Esophagus muscularis mucosa (tissue), 4 donors: ENCODE measurements at regions not wholly inside any gene's neighbourhood (a gene's known extent, or its start where the extent isn't known, plus 50 kb on each side); places are given as distances from the start of the nearest gene placed in this dataset.

Source experiments
- DNase-seq: peaks from one replicate; pipeline ENCODE4 v3.0.0-alpha.2; 2017; ENCODE audit errors: extremely low spot score
- H3K27ac ChIP-seq, 4 donors: fragments of 200-600 bp; sonication (generic); replicated peaks in 1 of 4; 1 replicate in 3 of 4; 2 replicates in 1 of 4; pipeline ENCODE4 v1.5.1; 2016 to 2019; ENCODE audit warnings: mild to moderate bottlenecking in 1 of 4
- H3K27me3 ChIP-seq, 4 donors: fragments of 200-600 bp; sonication (generic); one replicate each; pipeline versions ENCODE4 v1.5.1 to v1.6.0; 2016 to 2019
- H3K36me3 ChIP-seq, 4 donors: fragments of 200-600 bp; sonication (generic); one replicate each; pipeline ENCODE4 v1.5.1; 2016 to 2019
- H3K4me1 ChIP-seq, 4 donors: fragments of 200-600 bp; sonication (generic); one replicate each; pipeline ENCODE4 v1.5.1; 2016 to 2019
- H3K4me3 ChIP-seq, 4 donors: fragments of 200-600 bp; sonication (generic); 1 replicate in 2 of 4; 2 replicates in 2 of 4; pipeline ENCODE4 v1.5.1; 2016 to 2019; ENCODE audit warnings: mild to moderate bottlenecking in 4 of 4, moderate library complexity in 1 of 4
- H3K9me3 ChIP-seq, 4 donors: fragments of 200-600 bp; sonication (generic); 1 replicate in 3 of 4; 2 replicates in 1 of 4; pipeline ENCODE4 v1.5.1; 2016 to 2019
- CTCF ChIP-seq, 3 experiments: fragments of 200-600 bp in 2 of 3; fragments of 450-650 bp in 1 of 3; sonication (generic) in 2 of 3; IDR thresholded peaks; one replicate each; pipeline ENCODE4 v1.5.1; 2017 to 2019; ENCODE audit warnings: antibody characterized with exemption in 3 of 3, mild to moderate bottlenecking in 2 of 3, moderate library complexity in 1 of 3
- EP300 ChIP-seq: sonication (generic); formaldehyde crosslinking; IDR thresholded peaks from one replicate; pipeline ENCODE4 v1.6.1; 2017; ENCODE audit warnings: antibody characterized with exemption
- POLR2A ChIP-seq: fragments of 450-650 bp; IDR thresholded peaks from one replicate; pipeline ENCODE4 v1.6.1; 2017; ENCODE audit warnings: antibody characterized with exemption, moderate library complexity, mild to moderate bottlenecking, low read depth
- POLR2AphosphoS5 ChIP-seq, 2 donors: sonication (generic); formaldehyde crosslinking; IDR thresholded peaks; one replicate each; pipeline ENCODE4 v1.6.1; 2017; ENCODE audit warnings: antibody characterized with exemption in 2 of 2
- WGBS: methylation state at CpG from one replicate; pipeline ENCODE4 v1.1.5; 2018; 5-methylcytosine and 5-hydroxymethylcytosine counted together
- intact Hi-C: fragments of 100-400 bp; cut with DNase I; formaldehyde crosslinking; loops from one replicate; pipeline ENCODE4 v1.15.1; 2023

DNA sequence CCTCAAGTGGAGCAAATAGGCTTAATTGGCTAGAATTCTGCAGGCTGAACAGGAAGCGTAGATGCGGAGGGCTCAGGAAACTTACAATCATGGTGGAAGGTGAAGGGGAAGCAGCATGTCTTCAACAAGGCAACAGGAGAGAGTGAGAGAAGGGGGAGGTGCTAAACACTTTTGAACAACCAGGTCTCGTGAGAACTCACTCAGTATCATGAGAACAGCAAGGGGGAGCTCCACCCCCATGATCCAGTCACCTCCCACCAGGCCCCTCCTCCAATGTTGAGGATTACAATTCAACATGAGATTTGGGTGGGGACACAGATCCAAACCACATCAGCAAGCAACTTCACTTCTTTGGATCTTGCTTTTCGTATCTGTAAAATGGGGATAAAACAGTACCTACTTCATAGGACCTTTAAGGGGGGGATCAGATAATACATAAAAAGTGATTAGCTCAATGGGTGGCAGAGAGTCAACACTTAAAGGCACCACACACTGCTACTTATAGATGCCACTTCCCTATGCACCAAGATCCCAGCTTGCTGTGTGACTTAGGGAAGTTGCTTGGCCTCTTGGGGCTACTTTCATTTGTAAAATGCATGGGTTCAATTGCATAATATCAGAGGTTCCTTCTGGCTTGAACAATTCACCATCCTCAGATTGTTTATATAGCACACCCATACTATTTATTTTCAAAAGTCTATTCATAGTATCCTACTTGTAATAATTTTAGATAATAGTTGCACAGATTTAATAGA, 184.8 kb upstream of the RPH3A start:
- no peak overlapping the region for H3K4me3 ChIP-seq
- H3K9me3 ChIP-seq: no peaks in the 10 kb centered on the region
- DNase-seq: no peak
- WGBS: 73% methylated on average over 4 of the region's 4 CpGs
- peaks cover 0 to 37% (median 0%) of the 10 kb centered on the region in 4 donors for H3K27me3 ChIP-seq
- H3K36me3 ChIP-seq: no peaks in the 10 kb centered on the region
- intact Hi-C loops: no loop called here
- no peak overlapping the region for H3K27ac ChIP-seq
- TF ChIP-seq EP300 (no peak), POLR2AphosphoS5 (IDR thresholded peaks at IDR 0.05) (no peak), POLR2A (no peak)
- no peaks in the 10 kb centered on the region for H3K4me1 ChIP-seq

DNA sequence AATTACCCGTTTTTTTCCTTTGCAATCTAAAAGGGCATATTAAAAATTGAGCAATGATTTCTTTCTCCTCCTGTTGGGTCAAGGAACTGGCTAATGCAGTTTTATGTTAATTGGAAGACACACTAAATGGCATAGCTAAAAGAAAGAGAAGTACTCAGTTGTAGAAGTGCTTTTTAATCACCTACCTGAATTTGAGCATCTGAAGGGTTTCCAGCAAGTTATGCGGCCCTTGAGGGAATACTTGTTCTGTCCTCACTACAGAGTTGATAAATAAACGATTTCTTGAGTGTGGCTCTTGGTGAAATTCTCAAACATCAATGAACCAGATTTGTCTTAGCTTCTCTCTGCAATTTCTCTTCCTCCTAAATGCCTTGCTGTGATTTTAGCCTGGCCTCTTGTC, 184.1 kb upstream of the RPH3A start:
- 59% methylated on average over 3 of the region's 3 CpGs for WGBS
- TF ChIP-seq EP300: no peak
- no peak for TF ChIP-seq CTCF (IDR thresholded peaks at IDR 0.05)
- no peak for TF ChIP-seq POLR2AphosphoS5 (IDR thresholded peaks at IDR 0.05)
- TF ChIP-seq POLR2A: no peak
- Histone ChIP-seq H3K27ac (no peak overlapping the region), H3K4me1 (no peaks in the 10 kb centered on the region), H3K9me3 (no peaks in the 10 kb centered on the region), H3K36me3 (no peaks in the 10 kb centered on the region), H3K27me3 (peaks cover 0 to 34% (median 0%) of the 10 kb centered on the region in 4 donors), H3K4me3 (no peak overlapping the region)
- intact Hi-C loops: no loop called here
- no peak for DNase-seq

DNA sequence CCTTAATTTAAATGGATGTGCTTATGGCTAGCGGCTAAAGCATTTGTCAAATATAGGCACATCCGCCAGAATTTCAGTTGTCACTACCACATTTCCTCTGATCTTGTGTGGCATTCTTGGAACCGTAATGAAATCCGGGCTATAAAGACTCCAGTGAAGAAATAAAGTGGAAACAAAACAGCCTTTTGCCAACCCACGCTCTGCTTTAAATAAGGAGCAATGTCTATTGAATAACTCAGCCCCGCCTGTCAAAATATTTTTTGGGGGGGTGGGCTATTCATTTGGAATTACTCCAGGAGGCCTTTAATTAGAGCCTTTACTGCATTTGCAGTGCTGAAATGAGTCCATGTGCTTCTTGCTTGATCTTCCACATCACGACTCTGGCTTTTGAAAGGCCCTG, 179.6 kb upstream of the RPH3A start:
- no peaks in the 10 kb centered on the region for H3K9me3 ChIP-seq
- H3K4me1 ChIP-seq: no peaks in the 10 kb centered on the region
- WGBS: 81% methylated on average over 7 of the region's 7 CpGs
- no peaks in the 10 kb centered on the region for H3K36me3 ChIP-seq
- no peak overlapping the region for H3K27ac ChIP-seq
- H3K27me3 ChIP-seq: peaks cover 0 to 45% (median 3%) of the 10 kb centered on the region in 4 donors
- no peak for DNase-seq
- no peak for TF ChIP-seq CTCF (IDR thresholded peaks at IDR 0.05)
- TF ChIP-seq POLR2AphosphoS5 (IDR thresholded peaks at IDR 0.05): no peak
- no peak for TF ChIP-seq EP300
- no peak for TF ChIP-seq POLR2A
- intact Hi-C loops: no loop called here
- H3K4me3 ChIP-seq: no peak overlapping the region

- Histone ChIP-seq H3K4me1 (no peaks in the 10 kb centered on the region), H3K4me3 (no peak overlapping the region), H3K9me3 (no peaks in the 10 kb centered on the region), H3K36me3 (no peaks in the 10 kb centered on the region), H3K27me3 (peaks cover 0 to 62% (median 3%) of the 10 kb centered on the region in 4 donors), H3K27ac (no peak overlapping the region)
- intact Hi-C loops: no loop called here
- TF ChIP-seq EP300 (no peak), CTCF (IDR thresholded peaks at IDR 0.05) (no peak), POLR2AphosphoS5 (IDR thresholded peaks at IDR 0.05) (no peak), POLR2A (no peak)
- DNase-seq: no peak
- WGBS: 75% methylated on average over 4 of the region's 4 CpGs
Observed at GRCh38 chr12:112615196-112615595, 176.4 kb upstream of the RPH3A start.

DNA sequence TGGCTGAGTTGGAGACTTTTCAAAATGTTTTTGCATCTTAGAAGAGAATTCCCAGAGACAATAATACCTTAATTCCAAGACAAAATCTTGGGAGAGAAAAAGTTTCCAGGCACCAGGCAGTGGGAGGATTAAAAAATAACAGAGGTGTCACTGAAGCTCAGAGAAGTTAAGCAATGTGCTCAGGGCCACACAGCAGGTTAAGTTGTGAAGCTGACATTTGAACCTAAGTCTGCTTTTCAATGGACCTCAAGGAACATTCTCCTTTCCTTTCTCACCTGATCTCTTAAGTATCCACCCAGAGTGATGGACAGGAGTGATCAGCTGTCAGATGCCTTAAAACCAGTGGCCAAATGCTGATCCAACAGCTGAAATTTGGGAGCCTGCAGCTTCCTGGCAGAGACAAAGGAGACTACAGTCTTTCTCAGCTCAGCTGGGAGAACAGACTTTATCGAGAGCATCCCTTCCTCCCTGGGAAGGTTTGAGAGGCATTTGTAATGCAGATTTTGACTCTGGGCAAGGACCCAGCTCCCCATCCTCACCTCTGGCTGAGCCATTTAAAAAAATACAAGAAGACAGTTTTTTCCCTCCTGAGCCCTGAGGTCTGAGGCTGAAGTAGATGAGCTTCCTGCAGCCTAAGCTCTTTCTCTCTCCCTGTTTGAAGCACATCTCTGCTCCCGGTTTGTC, 174.9 kb upstream of the RPH3A start:
- H3K27ac ChIP-seq: no peak overlapping the region
- DNase-seq: no peak
- H3K4me3 ChIP-seq: no peak overlapping the region
- no peaks in the 10 kb centered on the region for H3K36me3 ChIP-seq
- no peak for TF ChIP-seq POLR2AphosphoS5 (IDR thresholded peaks at IDR 0.05)
- no peak for TF ChIP-seq EP300
- no peak for TF ChIP-seq POLR2A
- no peak for TF ChIP-seq CTCF (IDR thresholded peaks at IDR 0.05)
- no peaks in the 10 kb centered on the region for H3K9me3 ChIP-seq
- H3K27me3 ChIP-seq: peaks cover 0 to 62% (median 3%) of the 10 kb centered on the region in 4 donors
- 3% methylated on average over 2 of the region's 2 CpGs for WGBS
- H3K4me1 ChIP-seq: no peaks in the 10 kb centered on the region
- intact Hi-C loops: no loop called here
